IMR-90 (cell line): ENCODE measurements at regions not wholly inside any gene's neighbourhood (a gene's known extent, or its start where the extent isn't known, plus 50 kb on each side); places are given as distances from the start of the nearest gene placed in this dataset.

Experiments
- ATAC-seq: fragments of 200-7000 bp; cut with Tn5 transposase; 2 replicates; pipeline ENCODE4 v1.9.1; 2020; ENCODE audit warnings: low read depth, mild to moderate bottlenecking, moderate library complexity
- BruUV-seq: library from RNA; stranded (reverse); fragments of 400-500 nt; replicated peaks from 2 replicates; lab custom pipeline; 2021; lab: Mats Ljungman, UMichigan
- CTCF ChIA-PET: fragments of 300-600 bp; formaldehyde crosslinking; extraction: SDS; loops from one replicate; lab custom pipeline; 2021; ENCODE audit warnings: antibody characterized with exemption; lab: Yijun Ruan, JAX
- POLR2A ChIA-PET: fragments of 300-600 bp; sonication (Branson Sonifier 250); formaldehyde crosslinking; loops from one replicate; lab custom pipeline; 2022; ENCODE audit warnings: antibody characterized with exemption; ENCODE audit not compliant: unreplicated experiment; lab: Charles Lee
- DNase-seq: peaks from one replicate; pipeline ENCODE4 v3.0.0; 2013
- H2AFZ ChIP-seq: replicated peaks from 2 replicates; pipeline ENCODE3; 2013; ENCODE audit warnings: low read length, mild to moderate bottlenecking; ENCODE audit not compliant: poor library complexity
- H2AK5ac ChIP-seq: 2 replicates; pipeline ENCODE4 v1.6.1; 2013; ENCODE audit warnings: low read depth, low read length, inconsistent platforms
- H2AK9ac ChIP-seq: replicated peaks from 2 replicates; pipeline ENCODE3; 2013; ENCODE audit warnings: mild to moderate bottlenecking, low read depth, low read length, moderate library complexity; ENCODE audit not compliant: poor library complexity
- H2BK120ac ChIP-seq: 2 replicates; pipeline ENCODE4 v1.6.1; 2013; ENCODE audit warnings: low read depth, low read length, inconsistent platforms
- H2BK15ac ChIP-seq: 3 replicates; pipeline ENCODE4 v1.6.1; 2013; ENCODE audit warnings: low read depth, low read length, inconsistent platforms
- H2BK20ac ChIP-seq: 2 replicates; pipeline ENCODE4 v1.6.1; 2013; ENCODE audit warnings: low read depth, mild to moderate bottlenecking, inconsistent platforms, low read length, moderate library complexity
- H2BK5ac ChIP-seq: 2 replicates; pipeline ENCODE4 v1.6.1; 2013; ENCODE audit warnings: mild to moderate bottlenecking, low read depth, low read length, inconsistent platforms; ENCODE audit not compliant: poor library complexity, severe bottlenecking
- H3K14ac ChIP-seq: replicated peaks from 2 replicates; pipeline ENCODE4 v1.6.1; 2013; ENCODE audit warnings: low read depth, low read length, inconsistent platforms
- H3K18ac ChIP-seq: 2 replicates; pipeline ENCODE4 v1.6.1; 2013; ENCODE audit warnings: low read depth, low read length, control low read depth
- H3K23ac ChIP-seq: 2 replicates; pipeline ENCODE4 v1.6.1; 2013; ENCODE audit warnings: low read depth, low read length, inconsistent platforms
- H3K27ac ChIP-seq: 2 replicates; pipeline ENCODE4 v1.5.1; 2013; ENCODE audit warnings: mild to moderate bottlenecking, control low read depth, low read length; ENCODE audit not compliant: insufficient read depth
- H3K27me3 ChIP-seq: 2 replicates; pipeline ENCODE4 v1.6.1; 2013; ENCODE audit warnings: low read length; ENCODE audit not compliant: control insufficient read depth, insufficient read depth
- H3K36me3 ChIP-seq: 2 replicates; pipeline ENCODE4 v1.6.1; 2013; ENCODE audit warnings: low read length, mixed read lengths; ENCODE audit not compliant: control insufficient read depth, insufficient read depth
- H3K4ac ChIP-seq: 2 replicates; pipeline ENCODE4 v1.6.1; 2013; ENCODE audit warnings: low read depth, low read length, inconsistent platforms
- H3K4me1 ChIP-seq: 2 replicates; pipeline ENCODE4 v1.6.1; 2013; ENCODE audit warnings: low read length, mixed read lengths; ENCODE audit not compliant: control insufficient read depth, insufficient read depth
- H3K4me2 ChIP-seq: 2 replicates; pipeline ENCODE4 v1.6.1; 2013; ENCODE audit warnings: low read depth, mild to moderate bottlenecking, control low read depth, low read length, moderate library complexity
- H3K4me3 ChIP-seq: 2 replicates; pipeline ENCODE4 v1.5.1; 2013; ENCODE audit warnings: low read depth, mild to moderate bottlenecking, control low read depth, low read length, moderate library complexity; ENCODE audit not compliant: insufficient read depth
- H3K56ac ChIP-seq: 2 replicates; pipeline ENCODE4 v1.6.1; 2013; ENCODE audit warnings: low read length, inconsistent platforms; ENCODE audit not compliant: insufficient read depth; ENCODE audit errors: extremely low read depth
- H3K79me1 ChIP-seq, 2 experiments: 2 replicates each; pipeline ENCODE4 v1.6.1; 2013; ENCODE audit warnings: low read length in 2 of 2, inconsistent platforms in 1 of 2, low read depth in 1 of 2
- H3K9ac ChIP-seq: 2 replicates; pipeline ENCODE4 v1.6.1; 2013; ENCODE audit warnings: low read depth, low read length, control low read depth
- H3K9me1 ChIP-seq: 2 replicates; pipeline ENCODE4 v1.6.1; 2013; ENCODE audit warnings: low read length, inconsistent platforms; ENCODE audit not compliant: insufficient read depth
- H3K9me3 ChIP-seq: 2 replicates; pipeline ENCODE4 v1.6.1; 2013; ENCODE audit warnings: low read length; ENCODE audit not compliant: control insufficient read depth, insufficient read depth
- H4K20me1 ChIP-seq: 2 replicates; pipeline ENCODE4 v1.6.1; 2013; ENCODE audit warnings: low read length, inconsistent platforms; ENCODE audit not compliant: insufficient read depth
- H4K5ac ChIP-seq: 2 replicates; pipeline ENCODE4 v1.6.1; 2013; ENCODE audit warnings: mild to moderate bottlenecking, low read depth, low read length, control low read depth
- H4K8ac ChIP-seq, 2 experiments: 2 replicates each; pipeline ENCODE4 v1.6.1; 2013; ENCODE audit warnings: low read depth in 2 of 2, low read length in 2 of 2, control low read depth in 1 of 2, inconsistent platforms in 1 of 2
- H4K91ac ChIP-seq: 2 replicates; pipeline ENCODE4 v1.6.1; 2013; ENCODE audit warnings: low read depth, low read length, inconsistent platforms; ENCODE audit not compliant: insufficient read depth
- BHLHE40 ChIP-seq: fragments of 150-350 bp; IDR thresholded peaks from 2 replicates; pipeline ENCODE4 v1.6.1; 2016; ENCODE audit warnings: mild to moderate bottlenecking, low read depth, low read length
- CEBPB ChIP-seq: IDR thresholded peaks from 2 replicates; pipeline ENCODE4 v1.6.1; 2012; ENCODE audit warnings: low read depth, low read length, improper control_type of control experiment
- CHD1 ChIP-seq: IDR thresholded peaks from 2 replicates; pipeline ENCODE4 v1.6.1; 2012; ENCODE audit warnings: low read depth, low read length, improper control_type of control experiment
- FOS ChIP-seq: fragments of 150-350 bp; IDR thresholded peaks from 2 replicates; pipeline ENCODE4 v1.6.1; 2016; ENCODE audit warnings: low read depth, low read length
- MAFK ChIP-seq: IDR thresholded peaks from 2 replicates; pipeline ENCODE4 v1.6.1; 2012; ENCODE audit warnings: low read depth, low read length, improper control_type of control experiment
- MAZ ChIP-seq: IDR thresholded peaks from 2 replicates; pipeline ENCODE4 v1.6.1; 2012; ENCODE audit warnings: low read depth, mild to moderate bottlenecking, low read length, improper control_type of control experiment, moderate library complexity, borderline replicate concordance
- NFE2L2 ChIP-seq: fragments of 150-350 bp; IDR thresholded peaks from 2 replicates; pipeline ENCODE4 v1.6.1; 2016; ENCODE audit warnings: low read depth, mild to moderate bottlenecking, low read length
- POLR2A ChIP-seq: IDR thresholded peaks from 2 replicates; pipeline ENCODE4 v1.6.1; 2012; ENCODE audit warnings: mild to moderate bottlenecking, low read depth, low read length
- RAD21 ChIP-seq: IDR thresholded peaks from 2 replicates; pipeline ENCODE4 v1.6.1; 2012; ENCODE audit warnings: low read length, improper control_type of control experiment
- RCOR1 ChIP-seq: IDR thresholded peaks from 2 replicates; pipeline ENCODE4 v1.6.1; 2012; ENCODE audit warnings: mild to moderate bottlenecking, low read length, improper control_type of control experiment; ENCODE audit not compliant: insufficient replicate concordance
- RFX5 ChIP-seq: IDR thresholded peaks from 2 replicates; pipeline ENCODE4 v1.8.0; 2012; ENCODE audit warnings: low read depth, mild to moderate bottlenecking, low read length, moderate library complexity
- SMC3 ChIP-seq: fragments of 150-350 bp; IDR thresholded peaks from 2 replicates; pipeline ENCODE4 v1.6.1; 2016; ENCODE audit warnings: low read depth, mild to moderate bottlenecking, antibody characterized with exemption, low read length, moderate library complexity
- WGBS, 2 experiments: methylation state at CpG; one replicate each; pipeline versions ENCODE4 v1.1.5 to v1.1.7; 2013; ENCODE audit warnings: missing lambda C conversion rate in 2 of 2; ENCODE audit not compliant: insufficient read length in 1 of 2; ENCODE audit errors: extremely low coverage in 2 of 2; 5-methylcytosine and 5-hydroxymethylcytosine counted together
- dilution Hi-C: fragments of 300-500 bp; cut with HindIII; formaldehyde crosslinking; loops from one replicate; pipeline ENCODE4 v1.14.3; 2018; ENCODE audit warnings: low sequenced_read_pairs; ENCODE audit not compliant: unreplicated experiment
- in situ Hi-C: fragments of 300-500 bp; cut with MboI; formaldehyde crosslinking; loops from 3 replicates; pipeline ENCODE4 v1.14.3; 2019; ENCODE audit warnings: low sequenced_read_pairs, inconsistent platforms, mixed read lengths
- intact Hi-C: fragments of 100-400 bp; cut with micrococcal nuclease; formaldehyde crosslinking; loops from 2 replicates; pipeline ENCODE4 v1.10.0; 2022
- TF ChIP-seq, protein P1 (sequence below): conservative IDR thresholded peaks from 2 replicates; pipeline ENCODE4 v1.5.1; 2012; ENCODE audit warnings: mild to moderate bottlenecking, low read depth, low read length, improper control_type of control experiment
- TF ChIP-seq, protein P2 (sequence below): fragments of 150-350 bp; IDR thresholded peaks from 2 replicates; pipeline ENCODE4 v1.6.1; 2016; ENCODE audit warnings: low read depth, mild to moderate bottlenecking, low read length, moderate library complexity, borderline replicate concordance

DNA sequence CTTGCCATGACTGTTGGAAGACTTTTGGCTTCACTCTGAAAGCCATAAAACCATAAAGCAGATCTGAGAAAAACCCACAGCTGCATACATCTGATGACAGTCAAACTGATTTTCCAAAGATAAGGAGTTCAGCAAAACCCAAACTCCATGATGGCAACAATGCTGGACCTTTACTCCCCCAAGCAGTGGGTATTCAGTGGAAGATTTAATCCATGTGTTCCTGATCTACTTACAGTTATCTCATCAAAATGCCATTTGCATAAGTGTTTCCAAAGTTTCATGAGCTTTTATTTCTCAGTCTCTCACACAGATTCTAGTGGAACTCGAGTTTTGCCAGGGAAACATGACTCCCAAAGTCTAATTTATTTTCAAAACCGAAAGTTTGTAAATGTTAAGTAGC, 184.9 kb downstream of the ZC3H11B start:
- no peak overlapping the region for H2BK15ac ChIP-seq
- BruUV-seq, result no TSS peak
- H4K20me1 ChIP-seq, result no peaks in the 10 kb centered on the region
- H3K18ac ChIP-seq, result no peak overlapping the region
- DNase-seq (peak; percentile 16), ATAC-seq (peak; percentile 54)
- no peak overlapping the region for H3K56ac ChIP-seq
- H2AFZ ChIP-seq, result no peak overlapping the region
- H3K36me3 ChIP-seq, result no peaks in the 10 kb centered on the region
- ChIA-PET POLR2A (no interaction called here), CTCF (interaction anchor here (0.7 to 1.1 kb wide), 3 partner anchors 11 to 148 kb away, joined by 3 to 5 read pairs (median 3); no protein-coding TSS in a partner anchor)
- H4K8ac ChIP-seq, result no peak overlapping the region
- intact Hi-C loops (no loop called here), dilution Hi-C loops (no loop called here), in situ Hi-C loops (no loop called here)
- no peak overlapping the region for H2BK20ac ChIP-seq
- no peak overlapping the region for H2BK120ac ChIP-seq
- H3K4me1 ChIP-seq, result no peaks in the 10 kb centered on the region; the same call in 1 of the 2 replicates
- no peak overlapping the region for H3K4me2 ChIP-seq
- H3K4me3 ChIP-seq, result no peak overlapping the region
- H3K27me3 ChIP-seq, result no peaks in the 10 kb centered on the region
- no peaks in the 10 kb centered on the region for H3K79me1 ChIP-seq
- H2AK5ac ChIP-seq, result no peak overlapping the region
- no peaks in the 10 kb centered on the region for H3K9me1 ChIP-seq
- no peaks in the 10 kb centered on the region for H3K9me3 ChIP-seq
- no peak overlapping the region for H2BK5ac ChIP-seq
- TF ChIP-seq CHD1 (no peak), CEBPB (no peak), RAD21 (no peak), POLR2A (no peak), MAFK (no peak), RFX5 (no peak), BHLHE40 (no peak), FOS (no peak), MAZ (no peak), NFE2L2 (no peak), RCOR1 (no peak), SMC3 (no peak)
- TF ChIP-seq, protein P1, sequence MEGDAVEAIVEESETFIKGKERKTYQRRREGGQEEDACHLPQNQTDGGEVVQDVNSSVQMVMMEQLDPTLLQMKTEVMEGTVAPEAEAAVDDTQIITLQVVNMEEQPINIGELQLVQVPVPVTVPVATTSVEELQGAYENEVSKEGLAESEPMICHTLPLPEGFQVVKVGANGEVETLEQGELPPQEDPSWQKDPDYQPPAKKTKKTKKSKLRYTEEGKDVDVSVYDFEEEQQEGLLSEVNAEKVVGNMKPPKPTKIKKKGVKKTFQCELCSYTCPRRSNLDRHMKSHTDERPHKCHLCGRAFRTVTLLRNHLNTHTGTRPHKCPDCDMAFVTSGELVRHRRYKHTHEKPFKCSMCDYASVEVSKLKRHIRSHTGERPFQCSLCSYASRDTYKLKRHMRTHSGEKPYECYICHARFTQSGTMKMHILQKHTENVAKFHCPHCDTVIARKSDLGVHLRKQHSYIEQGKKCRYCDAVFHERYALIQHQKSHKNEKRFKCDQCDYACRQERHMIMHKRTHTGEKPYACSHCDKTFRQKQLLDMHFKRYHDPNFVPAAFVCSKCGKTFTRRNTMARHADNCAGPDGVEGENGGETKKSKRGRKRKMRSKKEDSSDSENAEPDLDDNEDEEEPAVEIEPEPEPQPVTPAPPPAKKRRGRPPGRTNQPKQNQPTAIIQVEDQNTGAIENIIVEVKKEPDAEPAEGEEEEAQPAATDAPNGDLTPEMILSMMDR, result no peak
- TF ChIP-seq, protein P2, sequence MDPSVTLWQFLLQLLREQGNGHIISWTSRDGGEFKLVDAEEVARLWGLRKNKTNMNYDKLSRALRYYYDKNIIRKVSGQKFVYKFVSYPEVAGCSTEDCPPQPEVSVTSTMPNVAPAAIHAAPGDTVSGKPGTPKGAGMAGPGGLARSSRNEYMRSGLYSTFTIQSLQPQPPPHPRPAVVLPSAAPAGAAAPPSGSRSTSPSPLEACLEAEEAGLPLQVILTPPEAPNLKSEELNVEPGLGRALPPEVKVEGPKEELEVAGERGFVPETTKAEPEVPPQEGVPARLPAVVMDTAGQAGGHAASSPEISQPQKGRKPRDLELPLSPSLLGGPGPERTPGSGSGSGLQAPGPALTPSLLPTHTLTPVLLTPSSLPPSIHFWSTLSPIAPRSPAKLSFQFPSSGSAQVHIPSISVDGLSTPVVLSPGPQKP, result no peak
- H3K23ac ChIP-seq, result no peak overlapping the region
- no peak overlapping the region for H4K5ac ChIP-seq
- H3K27ac ChIP-seq, result no peak overlapping the region
- no peak overlapping the region for H2AK9ac ChIP-seq
- no peak overlapping the region for H3K14ac ChIP-seq
- H3K9ac ChIP-seq, result no peak overlapping the region
- H3K4ac ChIP-seq, result no peak overlapping the region
- H4K91ac ChIP-seq, result no peak overlapping the region
- no CpG with 5 or more reads among the region's 2 CpGs for WGBS, 2 experiments
